Kidney epithelial cell (primary cell): ENCODE measurements at regions not wholly inside any gene's neighbourhood (a gene's known extent, or its start where the extent isn't known, plus 50 kb on each side); places are given as distances from the start of the nearest gene placed in this dataset.
A peak's percentile ranks its signal among the peaks of the same experiment; 100 is the strongest.

Source experiments
- DNase-seq: peaks from one replicate; pipeline ENCODE4 v3.0.0-alpha.2; 2010; ENCODE audit warnings: low read depth
- H3K27me3 ChIP-seq: 2 replicates; pipeline ENCODE4 v1.6.0; 2011; ENCODE audit warnings: low read length; ENCODE audit not compliant: control insufficient read depth, insufficient read depth
- H3K36me3 ChIP-seq: 2 replicates; pipeline ENCODE4 v1.5.1; 2011; ENCODE audit warnings: low read length; ENCODE audit not compliant: control insufficient read depth, insufficient read depth
- H3K4me3 ChIP-seq: 2 replicates; pipeline ENCODE4 v1.5.1; 2011; ENCODE audit warnings: low read depth, mild to moderate bottlenecking, control low read depth, low read length
- TF ChIP-seq, protein P1 (sequence below): IDR thresholded peaks from 2 replicates; pipeline ENCODE4 v1.5.1; 2011; ENCODE audit warnings: mild to moderate bottlenecking, moderate library complexity, low read length, control low read depth, inconsistent platforms; ENCODE audit not compliant: insufficient read depth, poor library complexity, severe bottlenecking

DNA sequence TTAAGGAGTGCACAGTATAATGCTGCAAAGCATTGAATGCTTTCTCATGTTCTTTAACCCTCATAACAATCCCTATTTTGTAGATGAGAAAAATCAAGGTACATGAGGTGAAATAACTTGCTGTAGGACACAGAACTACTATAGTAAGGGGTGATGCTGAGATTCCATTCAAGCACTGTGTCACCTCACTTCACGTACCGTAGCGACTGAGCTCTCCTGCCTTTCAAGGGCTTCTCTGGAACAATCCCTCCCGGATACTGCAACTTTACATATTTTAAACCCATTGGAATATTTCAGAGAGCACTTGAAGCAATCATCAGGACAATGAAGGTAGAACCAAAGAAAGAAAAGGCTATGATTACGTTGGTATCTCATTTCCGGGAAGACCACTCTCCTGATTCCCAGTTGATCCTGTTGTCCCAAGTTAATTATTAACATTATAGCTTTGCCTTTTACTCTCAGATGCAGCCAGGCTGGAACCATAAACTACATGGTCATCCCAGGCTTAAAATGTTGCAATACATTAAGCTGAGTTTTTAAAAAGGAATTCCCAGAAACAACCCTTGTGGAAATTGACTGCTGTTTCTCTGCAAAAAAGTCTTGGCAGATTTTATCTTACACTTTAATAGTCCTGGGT, 252.2 kb upstream of the IGF1R start:
- TF ChIP-seq, protein P1, sequence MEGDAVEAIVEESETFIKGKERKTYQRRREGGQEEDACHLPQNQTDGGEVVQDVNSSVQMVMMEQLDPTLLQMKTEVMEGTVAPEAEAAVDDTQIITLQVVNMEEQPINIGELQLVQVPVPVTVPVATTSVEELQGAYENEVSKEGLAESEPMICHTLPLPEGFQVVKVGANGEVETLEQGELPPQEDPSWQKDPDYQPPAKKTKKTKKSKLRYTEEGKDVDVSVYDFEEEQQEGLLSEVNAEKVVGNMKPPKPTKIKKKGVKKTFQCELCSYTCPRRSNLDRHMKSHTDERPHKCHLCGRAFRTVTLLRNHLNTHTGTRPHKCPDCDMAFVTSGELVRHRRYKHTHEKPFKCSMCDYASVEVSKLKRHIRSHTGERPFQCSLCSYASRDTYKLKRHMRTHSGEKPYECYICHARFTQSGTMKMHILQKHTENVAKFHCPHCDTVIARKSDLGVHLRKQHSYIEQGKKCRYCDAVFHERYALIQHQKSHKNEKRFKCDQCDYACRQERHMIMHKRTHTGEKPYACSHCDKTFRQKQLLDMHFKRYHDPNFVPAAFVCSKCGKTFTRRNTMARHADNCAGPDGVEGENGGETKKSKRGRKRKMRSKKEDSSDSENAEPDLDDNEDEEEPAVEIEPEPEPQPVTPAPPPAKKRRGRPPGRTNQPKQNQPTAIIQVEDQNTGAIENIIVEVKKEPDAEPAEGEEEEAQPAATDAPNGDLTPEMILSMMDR = no peak
- H3K36me3 ChIP-seq = no peaks in the 10 kb centered on the region
- DNase-seq = peak; percentile 18
- H3K27me3 ChIP-seq = no peaks in the 10 kb centered on the region
- no peak overlapping the region for H3K4me3 ChIP-seq

- no peak for DNase-seq
- Histone ChIP-seq H3K27me3 (no peaks in the 10 kb centered on the region), H3K36me3 (no peaks in the 10 kb centered on the region), H3K4me3 (no peak overlapping the region)
- TF ChIP-seq, protein P1 = no peak
Measured at GRCh38 chr15:98397419-98397818, 250.9 kb upstream of the IGF1R start.

GRCh38 chr15:98398056-98398455, 250.3 kb upstream of the IGF1R start:
- no peak overlapping the region for H3K4me3 ChIP-seq
- no peaks in the 10 kb centered on the region for H3K27me3 ChIP-seq
- TF ChIP-seq, protein P1 = no peak
- DNase-seq = no peak
- no peaks in the 10 kb centered on the region for H3K36me3 ChIP-seq

- Histone ChIP-seq H3K4me3 (no peak overlapping the region), H3K36me3 (no peaks in the 10 kb centered on the region), H3K27me3 (no peaks in the 10 kb centered on the region)
- TF ChIP-seq, protein P1 = no peak
- DNase-seq = no peak
Measured at GRCh38 chr15:98398886-98399285, 249.5 kb upstream of the IGF1R start.

DNA sequence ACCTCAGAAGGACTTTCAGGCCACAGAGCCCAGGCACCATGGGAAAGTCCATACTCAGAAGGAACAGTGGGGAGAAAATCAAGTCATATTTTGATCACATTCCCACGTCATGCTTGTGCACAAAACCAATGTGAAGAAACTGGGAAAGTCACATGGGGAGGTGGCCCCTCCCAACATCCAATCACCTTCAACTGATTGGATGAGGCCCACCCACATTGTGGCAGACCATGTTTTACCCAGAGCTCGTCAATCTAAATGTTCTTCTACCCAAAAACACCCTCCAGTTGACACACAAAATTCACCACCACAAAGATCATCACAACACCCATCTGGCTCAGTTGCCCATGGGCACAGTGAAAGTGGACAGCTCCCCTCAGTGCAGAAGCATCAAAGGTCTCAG, 248.2 kb upstream of the IGF1R start:
- H3K27me3 ChIP-seq = no peaks in the 10 kb centered on the region
- H3K4me3 ChIP-seq = no peak overlapping the region
- no peak for DNase-seq
- no peaks in the 10 kb centered on the region for H3K36me3 ChIP-seq
- TF ChIP-seq, protein P1 = no peak

DNA sequence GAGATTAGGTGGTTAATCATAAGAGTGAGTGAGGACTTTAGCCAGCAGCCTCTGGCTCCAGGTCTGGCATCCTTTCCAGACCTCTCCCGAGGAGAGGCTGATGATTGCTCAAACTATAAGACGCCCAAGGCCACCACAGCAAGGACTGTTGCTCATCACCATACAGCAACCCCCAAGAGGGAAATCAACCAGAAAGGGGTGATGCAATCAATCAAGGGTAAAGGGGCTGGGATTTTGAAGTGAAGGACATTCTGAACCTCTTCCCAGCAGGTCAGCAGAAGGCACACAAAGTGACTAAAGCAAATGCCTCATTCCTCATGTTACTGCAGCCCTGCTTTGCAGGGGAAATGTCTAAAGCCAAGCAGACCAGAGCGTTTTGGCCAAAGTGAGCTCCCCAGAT, 247.3 kb upstream of the IGF1R start:
- no peaks in the 10 kb centered on the region for H3K27me3 ChIP-seq
- DNase-seq = no peak
- H3K4me3 ChIP-seq = no peak overlapping the region
- no peaks in the 10 kb centered on the region for H3K36me3 ChIP-seq
- TF ChIP-seq, protein P1 = no peak
